GM18870 (cell line): ENCODE measurements at regions not wholly inside any gene's neighbourhood (a gene's known extent, or its start where the extent isn't known, plus 50 kb on each side); places are given as distances from the start of the nearest gene placed in this dataset.

Experiments
- ATAC-seq: cut with Tn5 transposase; IDR thresholded peaks from one replicate; pipeline ENCODE4 v1.9.1; 2021; ENCODE audit warnings: moderate library complexity; ENCODE audit not compliant: unreplicated experiment

DNA sequence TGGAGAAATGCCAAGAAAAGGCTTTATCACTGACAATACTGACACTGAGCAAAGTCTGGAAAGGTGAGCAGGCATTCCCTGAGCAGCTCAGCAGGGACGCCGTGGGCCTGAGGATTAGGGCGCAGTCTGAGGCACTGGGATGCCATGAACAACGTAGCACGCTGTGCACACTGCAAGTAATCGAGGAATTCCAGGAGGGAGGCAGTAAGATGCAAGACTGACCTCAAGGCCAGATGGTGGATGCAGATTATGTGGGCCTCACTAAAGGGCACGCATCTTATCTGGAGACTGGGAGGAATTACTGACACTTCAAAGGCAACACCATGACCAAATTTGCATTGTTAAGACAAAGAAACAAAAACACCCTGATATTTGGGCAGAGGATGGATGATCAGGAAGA is 50.4 kb upstream of the OPCML start:
- no peak for ATAC-seq

DNA sequence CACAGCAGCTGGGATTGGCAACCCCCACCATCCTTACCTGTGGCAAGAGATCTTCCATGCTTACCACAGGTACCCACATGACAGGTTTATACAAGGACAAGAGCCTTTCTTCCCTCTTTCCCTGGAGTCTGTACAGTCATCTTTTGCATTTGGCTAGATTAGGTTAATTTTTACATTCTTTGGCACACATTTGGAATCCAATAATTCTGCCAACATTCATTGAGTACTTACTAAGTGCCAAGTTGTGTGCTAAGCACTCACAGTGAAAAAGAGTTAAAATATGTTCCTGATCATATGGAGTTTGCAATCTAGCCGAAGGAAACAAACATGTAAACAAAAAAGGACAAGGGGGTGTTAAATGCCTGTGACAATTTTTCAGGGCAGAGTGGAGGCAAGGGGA is 50.0 kb upstream of the OPCML start:
- no peak for ATAC-seq
